HG03575 (cell line): ENCODE measurements at regions not wholly inside any gene's neighbourhood (a gene's known extent, or its start where the extent isn't known, plus 50 kb on each side); places are given as distances from the start of the nearest gene placed in this dataset.
"Not testable (repeated sequence)": the region's sequence is repeated elsewhere in the genome, so short reads cannot be mapped to it uniquely, and the experiment has no call there.

Experiments
- ATAC-seq: cut with Tn5 transposase; IDR thresholded peaks from one replicate; pipeline ENCODE4 v1.9.1; 2021; ENCODE audit not compliant: unreplicated experiment, insufficient number of reproducible peaks, low FRiP score; ENCODE audit errors: extremely low read depth

DNA sequence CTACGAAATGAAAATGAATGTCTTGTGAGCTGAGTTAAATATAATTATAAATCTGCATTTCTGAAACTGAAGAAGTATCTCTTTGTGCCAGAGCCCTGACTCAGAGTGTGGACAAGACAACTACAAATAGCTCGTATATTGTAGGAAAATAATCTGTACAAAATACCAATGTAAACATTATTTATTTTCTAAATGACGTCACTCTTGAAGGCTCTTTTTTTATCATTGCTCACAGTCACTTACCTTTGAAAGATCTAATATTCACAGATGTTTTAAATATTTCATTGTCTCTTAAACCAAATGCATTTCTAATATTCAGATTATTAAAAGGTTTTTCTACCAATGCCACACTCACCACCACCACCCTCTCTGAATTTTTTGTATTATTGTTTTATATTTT is 226.1 kb downstream of the SLCO4C1 start:
- ATAC-seq: no peak

DNA sequence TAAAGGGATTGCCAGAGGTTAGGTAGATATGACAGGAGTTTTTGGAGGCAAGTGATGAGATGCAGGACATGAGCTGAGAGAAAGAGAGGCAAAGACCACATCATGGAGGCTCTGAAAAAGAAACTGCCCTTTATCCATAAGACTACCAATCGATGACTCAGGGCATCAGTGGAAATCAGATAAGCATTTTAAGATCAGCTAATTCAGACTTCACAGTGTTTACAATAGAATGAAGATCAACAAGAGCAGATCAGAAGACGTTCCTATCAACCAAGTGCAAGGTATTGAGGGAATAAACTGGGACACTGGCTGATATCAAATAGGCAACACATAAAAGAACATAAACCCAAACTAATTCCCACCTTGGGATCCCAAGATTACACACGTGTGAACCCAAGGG is 227.2 kb downstream of the SLCO4C1 start:
- no peak for ATAC-seq

GRCh38 chr5:102049517-102049916 is 246.6 kb downstream of the SLCO4C1 start:
- ATAC-seq: no peak

DNA sequence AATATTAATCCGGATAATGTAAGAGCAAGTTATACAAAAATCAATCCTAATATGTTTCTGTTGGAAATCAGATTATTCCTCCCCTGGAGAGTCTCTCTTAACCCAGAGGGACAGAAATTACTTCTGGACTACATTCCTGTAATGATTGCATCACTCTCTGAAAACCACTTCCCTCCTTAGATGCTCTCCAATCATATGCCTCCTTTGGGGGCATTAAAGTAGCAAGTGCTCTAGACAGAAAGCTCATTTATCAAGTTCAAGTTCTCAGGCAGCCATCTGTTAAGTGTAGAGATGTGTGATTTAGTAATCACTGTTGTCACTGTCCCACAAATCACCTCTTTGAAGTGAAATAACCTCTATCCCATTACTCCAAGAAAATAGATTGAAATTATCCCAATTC is 247.1 kb downstream of the SLCO4C1 start:
- no peak for ATAC-seq

- ATAC-seq: not testable (repeated sequence)
These were observed 249.0 kb downstream of the SLCO4C1 start for GRCh38 chr5:102047073-102047472.

GRCh38 chr5:102040326-102040725 is 255.8 kb downstream of the SLCO4C1 start:
- no peak for ATAC-seq

- no peak for ATAC-seq
These were observed 259.2 kb downstream of the SLCO4C1 start for GRCh38 chr5:102036927-102037326.

DNA sequence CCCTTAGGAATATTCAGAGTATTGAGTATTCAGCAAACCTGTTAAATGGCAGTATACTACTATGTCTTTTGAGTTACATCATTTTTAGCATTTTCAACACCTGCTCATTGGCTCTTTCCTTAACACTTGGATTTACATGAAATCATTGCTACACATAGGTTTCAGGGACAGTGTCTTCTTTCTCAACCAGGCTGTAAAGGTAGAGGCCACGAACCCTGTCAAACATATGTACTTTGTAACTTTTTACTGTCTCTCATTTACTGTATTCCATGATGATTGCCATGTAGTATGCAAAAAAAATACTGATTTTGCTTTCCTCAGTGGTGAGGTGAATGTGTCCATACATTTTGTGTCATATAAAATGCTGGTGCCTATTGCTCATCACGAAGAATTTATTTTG is 264.4 kb downstream of the SLCO4C1 start:
- no peak for ATAC-seq

- no peak for ATAC-seq
These were observed 277.4 kb downstream of the SLCO4C1 start for GRCh38 chr5:102018690-102019089.

- no peak for ATAC-seq
These were observed 277.8 kb downstream of the SLCO4C1 start for GRCh38 chr5:102018279-102018678.

DNA sequence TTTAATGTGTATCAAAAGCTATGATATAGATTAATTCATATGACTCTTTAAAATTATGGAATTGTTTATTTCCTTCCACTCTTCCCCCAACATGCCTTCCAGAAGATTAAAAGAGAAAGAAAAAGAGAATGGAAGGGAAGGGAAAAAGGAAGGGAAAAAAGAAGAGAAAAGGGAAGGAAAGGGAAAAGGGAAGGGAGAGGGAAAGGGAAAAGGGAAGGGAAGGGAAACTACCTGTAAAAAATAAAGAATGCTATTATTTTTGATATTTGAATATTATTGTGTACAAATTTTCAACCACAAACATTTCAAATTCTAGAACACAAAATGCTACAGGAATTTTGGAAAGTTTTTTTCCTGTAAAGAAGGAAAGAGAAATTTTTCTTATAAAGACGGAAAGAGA is 281.7 kb downstream of the SLCO4C1 start:
- no peak for ATAC-seq

DNA sequence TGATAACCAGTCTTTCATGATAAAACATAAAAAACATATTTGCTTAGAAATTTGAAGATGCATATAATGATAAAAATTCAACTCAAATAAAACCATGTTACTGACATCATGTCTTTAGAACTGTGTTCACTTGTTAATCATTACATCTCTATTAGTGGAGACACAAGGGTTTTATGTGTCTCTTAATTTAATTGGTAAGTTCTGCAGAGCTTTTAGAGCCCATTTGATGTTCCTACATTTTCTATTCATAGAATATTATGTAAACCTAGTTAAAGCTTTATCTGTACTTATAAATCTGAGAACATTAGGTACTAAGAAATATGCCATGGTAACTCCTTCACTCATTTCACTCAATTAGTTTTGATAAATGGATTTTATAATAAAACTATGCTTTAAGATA is 285.4 kb downstream of the SLCO4C1 start:
- no peak for ATAC-seq

GRCh38 chr5:101997235-101997634 is 298.8 kb downstream of the SLCO4C1 start:
- ATAC-seq: no peak

GRCh38 chr5:101995585-101995984 is 300.5 kb downstream of the SLCO4C1 start:
- no peak for ATAC-seq

GRCh38 chr5:101991486-101991885 is 304.6 kb downstream of the SLCO4C1 start:
- ATAC-seq: no peak

- ATAC-seq: no peak
These were observed 306.4 kb downstream of the SLCO4C1 start for GRCh38 chr5:101989659-101990058.

- ATAC-seq: peak; percentile 82
These were observed 318.2 kb downstream of the SLCO4C1 start for GRCh38 chr5:101977729-101978345.

- ATAC-seq: no peak
These were observed 319.2 kb downstream of the SLCO4C1 start for GRCh38 chr5:101976933-101977332.

DNA sequence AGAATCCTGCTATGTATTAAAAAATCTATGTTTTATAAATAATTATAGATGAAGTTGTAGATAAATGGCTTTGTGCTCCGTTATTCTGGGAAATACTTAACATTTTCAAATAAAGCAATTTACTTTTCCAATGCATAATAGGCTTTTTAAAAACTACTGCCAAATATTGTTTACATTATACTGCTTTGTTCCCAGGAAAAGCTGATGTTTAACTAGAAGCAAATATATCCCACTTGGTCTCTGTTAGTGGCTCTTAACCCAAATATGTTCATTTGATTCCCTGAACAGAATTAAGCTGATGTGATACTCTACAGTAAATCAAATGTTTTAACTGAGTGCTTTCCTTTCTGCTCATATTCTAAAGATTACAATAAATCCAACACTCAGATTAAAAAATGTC is 326.3 kb downstream of the SLCO4C1 start:
- ATAC-seq: no peak

DNA sequence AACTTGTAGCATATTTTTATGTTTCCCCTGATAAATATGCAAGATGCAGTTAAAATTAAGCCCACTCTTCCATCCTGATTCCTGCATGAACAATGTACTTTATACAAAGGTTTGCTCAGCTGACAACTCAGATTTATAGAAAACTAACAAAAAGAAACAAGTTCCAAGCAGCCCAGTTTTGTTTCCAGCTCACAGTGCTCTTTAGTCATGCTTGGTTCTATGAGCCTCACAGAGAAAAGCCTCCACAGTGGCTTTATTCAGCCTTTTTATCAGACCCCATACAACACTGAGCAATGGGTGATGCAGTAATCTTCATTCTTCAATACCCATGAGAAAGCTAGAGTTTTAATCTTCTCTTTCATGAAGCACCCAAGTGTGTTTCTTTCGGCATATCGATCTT is 329.6 kb downstream of the SLCO4C1 start:
- ATAC-seq: no peak

GRCh38 chr5:101955891-101956290 is 340.2 kb downstream of the SLCO4C1 start:
- no peak for ATAC-seq
